ENCODE measurements at regions not wholly inside any gene's neighbourhood (a gene's known extent, or its start where the extent isn't known, plus 50 kb on each side); places are given as distances from the start of the nearest gene placed in this dataset.

GRCh38 chr5:18507114-18507513 lies 872.9 kb downstream of the TAF11L14 start (continued):
- no peak for TF ChIP-seq REST (IDR thresholded peaks at IDR 0.05; ENCODE audit: unreplicated experiment)
- no peak for TF ChIP-seq ZNF331 (CRISPR knock-in tag; IDR thresholded peaks at IDR 0.05; ENCODE audit: low read depth)
- no peak for TF ChIP-seq CREB1 (CRISPR knock-in tag; IDR thresholded peaks at IDR 0.05; ENCODE audit: low read depth)
- no peak for TF ChIP-seq EZH2phosphoT487 (IDR thresholded peaks at IDR 0.05; ENCODE audit: unreplicated experiment)

GRCh38 chr5:18517641-18518380 lies 883.6 kb downstream of the TAF11L14 start:
- Histone ChIP-seq H3K4me3 (no peak overlapping the region), H3K4me2 (no peak overlapping the region), H3F3A (replicated peaks; ENCODE audit: low read depth) (no peaks in the 10 kb centered on the region), H3K27ac (ENCODE audit: low read depth) (no peak overlapping the region), H2AFZ (no peak overlapping the region), H3K4me1 (ENCODE audit: insufficient read depth) (no peaks in the 10 kb centered on the region), H3K27me3 (ENCODE audit: insufficient read depth) (no peaks in the 10 kb centered on the region), H3K36me3 (ENCODE audit: insufficient read depth) (no peaks in the 10 kb centered on the region), H3K79me2 (replicated peaks; ENCODE audit: insufficient read depth) (no peaks in the 10 kb centered on the region), H3K9me2 (ENCODE audit: insufficient read depth) (peaks cover 24% of the 10 kb centered on the region), H4K20me1 (replicated peaks; ENCODE audit: insufficient read depth) (no peaks in the 10 kb centered on the region)
- DNase-seq (ENCODE audit: low spot score) (no peak), ATAC-seq (no peak)
- H3K4me3 Mint-ChIP-seq: no peak overlapping the region
- H3K27ac Mint-ChIP-seq: no peak overlapping the region
- H3K4me1 Mint-ChIP-seq: no peaks in the 10 kb centered on the region
- H3K9me3 Mint-ChIP-seq: no peaks in the 10 kb centered on the region; the same call in 1 of the 3 replicates
- no peaks in the 10 kb centered on the region for H3K36me3 Mint-ChIP-seq (ENCODE audit: low read depth)
- no peaks in the 10 kb centered on the region for H3K27me3 Mint-ChIP-seq (ENCODE audit: insufficient read depth, low read depth, poor library complexity)
- TF ChIP-seq CTCF (conservative IDR thresholded peaks at IDR 0.05; ENCODE audit: low read depth in 2 of 2): no peak
- no peak for TF ChIP-seq ZNF462 (CRISPR knock-in tag; IDR thresholded peaks at IDR 0.05)
- TF ChIP-seq EZH2phosphoT487 (IDR thresholded peaks at IDR 0.05; ENCODE audit: unreplicated experiment): no peak
- TF ChIP-seq ZNF114 (CRISPR knock-in tag; IDR thresholded peaks at IDR 0.05): no peak
- TF ChIP-seq CREB1 (CRISPR knock-in tag; IDR thresholded peaks at IDR 0.05; ENCODE audit: low read depth): no peak
- TF ChIP-seq ZNF331 (CRISPR knock-in tag; IDR thresholded peaks at IDR 0.05; ENCODE audit: low read depth): no peak
- TF ChIP-seq NANOG (IDR thresholded peaks at IDR 0.05; ENCODE audit: borderline replicate concordance): no peak
- no peak for TF ChIP-seq STAT1 (IDR thresholded peaks at IDR 0.05; ENCODE audit: unreplicated experiment)
- TF ChIP-seq JUNB (IDR thresholded peaks at IDR 0.05; ENCODE audit: unreplicated experiment): no peak
- TF ChIP-seq EZH2 (IDR thresholded peaks at IDR 0.05; ENCODE audit: low read depth, unreplicated experiment): no peak
- no peak for TF ChIP-seq ETS1 (IDR thresholded peaks at IDR 0.05)
